GM18508 (cell line): ENCODE measurements at regions not wholly inside any gene's neighbourhood (a gene's known extent, or its start where the extent isn't known, plus 50 kb on each side); places are given as distances from the start of the nearest gene placed in this dataset.
"Not testable (repeated sequence)": the region's sequence is repeated elsewhere in the genome, so short reads cannot be mapped to it uniquely, and the experiment has no call there.

Experiments used
- ATAC-seq: cut with Tn5 transposase; IDR thresholded peaks from one replicate; pipeline ENCODE4 v1.9.1; 2021; ENCODE audit warnings: moderate number of reproducible peaks; ENCODE audit not compliant: insufficient read depth, unreplicated experiment

- no peak for ATAC-seq
These were observed 441.0 kb downstream of the RAPGEF2 start for GRCh38 chr4:159543831-159544230.

- ATAC-seq: no peak
These were observed 442.7 kb downstream of the RAPGEF2 start for GRCh38 chr4:159545556-159545955.

GRCh38 chr4:159547645-159548308, 444.9 kb downstream of the RAPGEF2 start:
- ATAC-seq: no peak

DNA sequence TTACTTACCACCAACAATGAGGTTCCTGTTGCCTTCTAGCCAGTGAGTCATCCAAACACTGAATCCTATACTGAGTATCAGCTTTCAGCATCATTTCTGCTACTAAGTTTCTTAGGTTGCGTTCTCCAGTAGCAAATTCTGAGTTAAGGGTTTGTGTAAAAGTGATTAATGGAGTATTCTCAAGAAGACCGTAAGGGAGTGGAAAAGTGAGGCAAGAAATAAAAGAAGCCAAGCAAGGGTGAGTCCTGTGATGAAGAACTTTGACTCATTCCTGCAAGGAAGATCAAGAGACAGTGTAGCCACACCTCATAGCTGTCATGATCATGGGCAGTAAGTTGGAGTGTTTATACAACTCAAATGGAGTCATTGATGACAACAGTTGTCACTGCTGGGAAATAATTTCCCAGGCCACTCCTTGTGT, 446.2 kb downstream of the RAPGEF2 start:
- ATAC-seq: no peak

- ATAC-seq: no peak
These were observed 448.4 kb downstream of the RAPGEF2 start for GRCh38 chr4:159551281-159551680.

DNA sequence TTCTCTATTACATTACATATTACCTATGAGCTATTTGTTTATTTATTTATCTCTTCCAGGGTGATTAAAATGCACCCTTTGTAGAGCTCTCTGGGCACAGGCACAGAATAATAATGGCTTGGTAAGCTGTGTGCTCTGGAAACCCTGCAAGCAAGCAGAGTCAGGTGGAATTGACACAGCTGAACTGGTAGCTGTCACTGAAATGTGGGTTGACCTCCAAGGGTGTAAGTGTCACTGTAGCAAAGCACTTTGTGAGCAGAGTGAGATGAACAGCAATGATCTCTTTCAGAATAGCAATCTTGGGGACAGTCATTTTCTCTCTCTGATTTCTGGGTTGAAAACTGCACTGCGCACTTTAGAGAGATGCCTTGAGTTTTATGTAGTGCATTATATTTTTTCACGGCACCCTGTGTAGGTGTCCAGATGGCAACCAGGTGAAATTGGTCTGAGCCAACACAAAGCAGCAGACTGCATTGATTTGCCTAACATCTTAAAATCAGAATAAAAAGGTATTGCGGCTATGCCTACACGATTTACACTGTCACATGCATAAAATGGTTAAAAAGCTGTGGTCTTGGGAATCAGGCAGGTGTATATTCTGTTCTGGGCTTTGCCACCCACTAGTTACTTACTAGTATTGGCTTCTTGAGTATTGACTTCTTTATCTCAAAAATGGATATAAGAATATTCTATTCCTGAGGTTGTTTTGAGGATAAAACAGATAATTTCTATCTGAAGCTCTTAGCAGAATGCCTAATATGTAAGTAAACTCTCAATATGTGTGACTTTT, 450.3 kb downstream of the RAPGEF2 start:
- ATAC-seq: no peak

DNA sequence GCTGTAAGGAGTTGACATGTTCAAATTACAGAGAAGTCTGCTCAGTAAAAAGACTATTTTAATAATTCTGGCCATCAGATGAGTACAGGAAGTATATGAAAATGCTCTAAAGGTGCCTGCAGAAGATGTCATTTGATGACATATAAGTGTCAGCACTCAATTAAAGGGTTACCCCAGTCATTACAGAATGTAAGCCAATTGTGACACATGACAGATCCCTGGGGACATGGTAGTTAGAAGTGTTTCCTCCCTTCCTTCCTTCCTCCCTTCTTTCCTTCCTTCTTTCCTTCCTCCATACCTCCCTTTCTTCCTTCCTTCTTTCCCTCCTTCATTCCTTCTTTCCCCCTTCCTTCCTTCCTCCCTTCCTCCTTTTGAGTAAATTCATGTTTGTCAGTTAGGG, 453.0 kb downstream of the RAPGEF2 start:
- no peak for ATAC-seq

GRCh38 chr4:159562366-159562765, 459.5 kb downstream of the RAPGEF2 start:
- ATAC-seq: no peak

DNA sequence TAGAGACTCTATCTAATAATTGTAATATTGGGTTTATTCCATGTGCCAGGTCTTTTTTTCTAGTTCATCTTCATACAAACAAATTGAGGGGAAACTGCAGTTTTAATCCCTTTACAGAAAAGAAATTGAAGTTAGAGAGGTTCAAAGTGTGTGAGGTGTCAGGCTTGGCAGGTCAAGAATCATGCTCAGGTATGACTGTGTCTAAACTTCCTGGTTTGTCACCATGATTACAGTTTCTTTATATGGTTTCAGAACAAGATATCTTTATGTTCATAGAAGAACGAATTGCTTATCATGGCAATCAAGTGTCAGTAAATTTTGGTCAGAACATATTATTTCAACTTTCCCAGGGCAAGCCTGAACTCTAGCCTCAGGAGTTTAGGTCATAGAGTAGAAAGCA, 460.4 kb downstream of the RAPGEF2 start:
- ATAC-seq: no peak

DNA sequence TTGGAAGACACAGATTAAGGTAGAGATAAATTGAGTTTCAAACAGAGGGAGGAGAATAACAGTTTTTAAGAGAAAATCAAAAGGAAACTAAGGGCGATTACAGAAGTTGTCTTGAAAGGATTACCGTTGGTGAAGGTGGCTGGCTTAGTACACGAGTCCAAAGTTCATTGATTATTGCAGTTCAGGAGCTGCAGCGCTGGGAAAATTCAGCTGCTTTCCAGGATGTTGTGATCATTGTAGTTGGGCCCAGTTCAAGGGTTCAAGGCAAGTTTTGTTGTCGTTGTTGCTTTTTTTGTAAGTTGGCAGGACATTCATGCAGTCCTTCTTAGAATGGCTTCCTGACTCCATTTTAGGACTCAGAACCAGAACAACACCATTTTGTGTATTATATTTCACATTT, 461.7 kb downstream of the RAPGEF2 start:
- ATAC-seq: no peak

GRCh38 chr4:159566786-159567185, 463.9 kb downstream of the RAPGEF2 start:
- no peak for ATAC-seq

DNA sequence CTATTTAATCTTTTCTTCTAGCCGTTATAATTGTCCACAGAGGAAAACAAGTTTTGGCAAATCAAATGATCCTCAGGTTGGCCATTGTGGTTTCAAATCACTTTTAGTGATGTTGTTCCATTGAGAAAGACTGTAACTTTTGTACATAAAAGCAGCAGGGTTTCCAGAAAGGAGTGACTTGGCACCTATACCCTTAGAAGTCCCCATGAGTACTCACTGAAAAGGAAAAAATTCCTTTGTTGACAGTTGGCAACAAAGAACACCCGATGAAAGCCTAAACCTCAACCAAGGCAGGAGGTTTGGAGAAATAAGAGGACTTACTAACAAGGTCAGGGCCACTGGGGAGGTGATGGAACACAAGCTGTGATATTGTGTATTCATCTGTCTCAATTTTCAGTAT, 474.4 kb downstream of the RAPGEF2 start:
- no peak for ATAC-seq

DNA sequence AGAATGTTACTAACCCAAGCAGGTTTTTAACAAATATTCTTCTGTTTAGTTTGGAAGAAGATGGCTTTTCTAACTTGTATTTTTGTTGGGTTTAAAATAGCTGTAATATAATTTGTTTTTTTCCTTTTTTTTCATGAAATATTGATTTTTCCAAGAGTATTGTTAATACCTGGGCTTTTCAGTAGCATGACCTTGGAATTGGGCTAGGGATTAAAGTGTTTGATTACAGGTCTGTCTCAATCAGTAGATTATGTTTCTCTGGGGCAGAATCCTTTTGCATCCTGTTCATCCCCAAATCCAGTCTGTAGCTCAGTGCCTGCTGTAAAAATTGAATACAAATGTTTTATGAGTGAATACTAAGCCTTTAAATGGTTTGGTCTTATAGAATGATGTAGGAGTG, 479.8 kb downstream of the RAPGEF2 start:
- no peak for ATAC-seq

DNA sequence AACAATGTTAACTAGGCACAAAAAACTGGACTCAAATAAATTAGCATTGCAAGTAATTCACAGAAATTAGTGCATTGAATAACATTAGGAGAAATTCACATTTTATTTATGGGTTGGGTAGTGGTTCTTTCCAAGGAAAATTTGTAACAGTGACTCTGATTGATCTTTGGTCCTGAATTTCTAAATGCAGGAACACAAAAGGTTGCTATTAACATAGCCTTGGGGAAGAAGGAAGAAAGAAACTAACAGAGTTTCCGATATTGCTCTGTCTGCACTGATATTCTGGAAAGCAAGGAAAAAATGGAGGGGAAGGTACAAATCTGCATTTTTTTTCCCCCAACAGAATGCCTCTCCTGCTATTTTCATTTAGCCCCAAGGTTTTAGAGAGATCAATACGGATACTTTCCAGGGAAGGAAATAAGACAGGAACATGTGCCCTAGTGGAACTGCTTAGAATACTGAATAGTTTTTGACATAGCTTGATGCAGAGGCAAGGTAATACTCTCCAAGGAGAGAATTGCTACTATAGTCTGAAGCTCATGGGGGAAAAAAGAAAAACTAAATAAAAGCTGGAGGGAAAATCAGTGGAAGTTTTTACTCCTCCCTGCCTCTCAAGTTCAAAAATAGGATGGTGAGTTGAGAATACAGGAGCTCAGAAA, 490.1 kb downstream of the RAPGEF2 start:
- ATAC-seq: no peak

- ATAC-seq: no peak
These were observed 490.8 kb downstream of the RAPGEF2 start for GRCh38 chr4:159593681-159594080.

DNA sequence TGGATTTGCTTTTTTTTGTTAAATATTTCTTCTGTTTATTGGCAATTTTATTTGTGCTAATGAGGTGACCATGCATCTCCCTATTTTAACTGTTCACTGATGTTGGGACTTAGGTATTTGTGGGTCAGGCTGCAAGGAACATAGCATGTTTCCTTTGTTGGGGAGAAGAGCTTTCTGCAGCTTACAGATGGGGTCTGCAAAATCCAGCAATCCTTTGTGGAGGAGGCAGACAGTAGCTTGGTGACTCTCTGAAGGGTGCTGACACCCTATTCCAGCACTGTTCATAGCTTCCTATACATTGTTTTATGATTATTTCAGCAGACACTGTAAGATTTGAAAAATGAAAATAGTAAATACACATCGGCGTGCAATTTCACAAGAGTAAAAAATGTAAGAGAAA, 491.7 kb downstream of the RAPGEF2 start:
- ATAC-seq: no peak

GRCh38 chr4:159595101-159595500, 492.2 kb downstream of the RAPGEF2 start:
- not testable (repeated sequence) for ATAC-seq

- no peak for ATAC-seq
These were observed 495.7 kb downstream of the RAPGEF2 start for GRCh38 chr4:159598602-159599001.

- no peak for ATAC-seq
These were observed 497.2 kb downstream of the RAPGEF2 start for GRCh38 chr4:159600061-159600460.

DNA sequence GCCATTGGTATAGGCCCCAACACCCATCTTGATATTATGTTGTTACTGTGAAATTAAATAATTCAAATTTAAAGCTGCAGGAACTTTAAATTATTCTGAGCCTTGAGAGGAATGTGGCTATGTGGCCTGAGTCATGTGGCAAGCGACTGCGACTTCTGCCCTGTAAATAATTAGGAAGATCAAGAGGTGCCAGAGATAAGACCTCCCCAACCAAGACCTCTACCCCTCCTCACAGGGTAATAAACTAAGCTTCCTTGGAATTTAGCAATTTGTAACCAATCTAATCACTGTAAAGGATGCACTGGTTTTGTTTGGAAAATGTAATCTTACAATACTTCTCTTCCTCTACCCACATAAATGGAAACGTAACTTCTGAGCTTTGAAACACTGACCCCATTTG, 501.9 kb downstream of the RAPGEF2 start:
- ATAC-seq: no peak

GRCh38 chr4:159606835-159607234, 504.0 kb downstream of the RAPGEF2 start:
- ATAC-seq: no peak
